D721Med (cell line): ENCODE measurements at regions not wholly inside any gene's neighbourhood (a gene's known extent, or its start where the extent isn't known, plus 50 kb on each side); places are given as distances from the start of the nearest gene placed in this dataset.
A peak's percentile ranks its signal among the peaks of the same experiment; 100 is the strongest.

Experiments used
- DNase-seq: peaks from one replicate; pipeline ENCODE4 v3.0.0; 2011; ENCODE audit warnings: low spot score; ENCODE audit not compliant: insufficient read length
- FAIRE-seq: peaks from 2 replicates; lab custom pipeline; 2011; peaks lifted over from hg19 to GRCh38; lab: Jason Lieb, UNC
- TF ChIP-seq, protein P1 (sequence below): IDR thresholded peaks from 2 replicates; pipeline ENCODE4 v1.5.1; 2012; ENCODE audit warnings: mild to moderate bottlenecking, control low read depth; ENCODE audit not compliant: insufficient read depth; ENCODE audit errors: missing control alignments

DNA sequence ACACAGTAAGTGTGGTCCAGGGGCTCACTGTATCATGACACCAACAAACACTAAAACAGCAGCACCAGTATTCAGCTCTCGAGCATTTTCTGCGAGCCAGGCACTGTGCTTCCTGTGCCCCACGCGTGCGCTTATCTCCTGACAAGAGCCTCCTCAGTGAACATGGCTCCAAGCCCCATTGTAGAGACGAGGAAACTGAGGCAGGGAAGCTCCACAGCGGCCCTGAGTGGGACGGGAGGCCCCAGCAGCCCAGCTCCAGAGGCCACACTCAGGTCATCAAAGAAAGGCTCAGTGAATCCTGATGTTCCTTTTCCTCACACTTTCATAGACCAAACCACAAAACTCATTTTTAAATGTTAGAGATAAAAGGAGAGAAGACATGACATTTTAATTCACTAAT is 113.1 kb downstream of the TPRA1 start:
- no peak for FAIRE-seq
- no peak for DNase-seq
- TF ChIP-seq, protein P1, sequence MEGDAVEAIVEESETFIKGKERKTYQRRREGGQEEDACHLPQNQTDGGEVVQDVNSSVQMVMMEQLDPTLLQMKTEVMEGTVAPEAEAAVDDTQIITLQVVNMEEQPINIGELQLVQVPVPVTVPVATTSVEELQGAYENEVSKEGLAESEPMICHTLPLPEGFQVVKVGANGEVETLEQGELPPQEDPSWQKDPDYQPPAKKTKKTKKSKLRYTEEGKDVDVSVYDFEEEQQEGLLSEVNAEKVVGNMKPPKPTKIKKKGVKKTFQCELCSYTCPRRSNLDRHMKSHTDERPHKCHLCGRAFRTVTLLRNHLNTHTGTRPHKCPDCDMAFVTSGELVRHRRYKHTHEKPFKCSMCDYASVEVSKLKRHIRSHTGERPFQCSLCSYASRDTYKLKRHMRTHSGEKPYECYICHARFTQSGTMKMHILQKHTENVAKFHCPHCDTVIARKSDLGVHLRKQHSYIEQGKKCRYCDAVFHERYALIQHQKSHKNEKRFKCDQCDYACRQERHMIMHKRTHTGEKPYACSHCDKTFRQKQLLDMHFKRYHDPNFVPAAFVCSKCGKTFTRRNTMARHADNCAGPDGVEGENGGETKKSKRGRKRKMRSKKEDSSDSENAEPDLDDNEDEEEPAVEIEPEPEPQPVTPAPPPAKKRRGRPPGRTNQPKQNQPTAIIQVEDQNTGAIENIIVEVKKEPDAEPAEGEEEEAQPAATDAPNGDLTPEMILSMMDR: no peak

DNA sequence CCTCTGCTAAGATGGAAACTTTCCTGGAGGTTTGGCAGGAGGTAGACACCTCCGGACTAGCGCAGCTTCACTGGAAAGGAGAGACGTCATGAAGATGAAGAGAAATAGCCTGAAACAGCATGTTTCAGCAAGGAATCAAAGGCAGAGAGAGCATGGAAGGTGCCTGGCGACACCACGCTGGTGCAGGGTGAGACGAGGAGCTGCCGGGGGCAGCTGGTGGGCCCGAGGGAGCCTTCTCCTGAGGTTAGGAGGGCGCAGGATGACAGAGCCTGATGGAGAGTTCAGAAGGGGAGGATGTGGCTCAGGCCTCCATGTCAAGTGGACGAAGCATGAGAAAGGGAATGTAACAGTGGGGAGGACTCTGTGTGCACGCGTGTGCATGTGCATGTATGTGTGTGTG is 113.6 kb downstream of the TPRA1 start:
- TF ChIP-seq, protein P1: no peak
- FAIRE-seq (no peak), DNase-seq (no peak)

DNA sequence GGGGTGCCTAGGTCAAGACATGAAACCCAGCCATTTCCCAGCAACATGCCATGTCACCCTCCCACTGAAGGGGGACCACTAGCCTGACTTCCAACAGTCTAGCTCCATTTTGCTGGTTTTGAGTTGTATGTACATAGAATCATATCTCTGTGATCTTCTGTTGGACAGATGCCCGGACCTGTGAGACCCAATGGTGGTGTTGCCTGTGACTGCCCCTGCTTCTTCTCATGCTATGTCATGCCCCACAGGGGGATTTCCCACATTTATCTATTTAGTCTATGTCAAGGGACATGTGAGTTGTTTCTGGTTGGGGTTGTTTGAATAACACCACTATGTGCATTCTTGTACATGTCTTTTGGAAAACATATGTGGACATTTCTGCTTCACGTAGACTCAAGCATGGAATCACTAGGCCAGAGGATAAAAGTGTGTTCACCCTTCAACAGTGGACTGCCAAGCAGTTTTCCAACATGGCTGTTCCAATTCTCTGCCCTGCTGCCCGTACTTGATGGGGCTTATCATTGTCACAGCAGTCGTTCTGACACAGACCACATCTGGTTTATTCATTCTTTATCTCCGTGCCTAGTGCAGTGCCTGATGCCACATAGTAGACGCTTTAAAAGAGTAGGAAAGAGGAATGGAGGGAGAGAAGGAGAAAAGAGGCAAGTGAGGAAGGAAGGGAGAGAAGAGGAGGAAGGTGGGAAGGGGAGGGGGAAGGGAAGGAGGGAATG is 114.4 kb downstream of the TPRA1 start:
- FAIRE-seq: no peak

DNA sequence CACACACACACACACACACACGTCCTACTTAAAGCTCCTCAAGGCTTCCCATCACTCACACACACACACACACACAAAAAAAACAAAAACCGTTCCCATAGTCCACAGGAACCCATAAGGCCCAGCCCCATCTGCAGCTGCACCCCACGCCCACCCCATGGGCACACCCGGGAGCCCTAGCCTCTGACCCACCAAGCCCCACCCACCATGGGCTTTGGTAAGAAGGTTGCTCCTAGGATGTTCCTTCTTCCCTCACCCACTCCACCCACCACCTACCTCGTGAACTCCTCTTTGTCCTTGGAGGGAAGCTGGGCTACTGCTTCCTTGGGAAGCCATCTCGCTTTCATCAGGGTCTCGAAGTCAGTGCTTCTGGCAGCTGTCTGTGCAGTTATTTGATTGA is 115.1 kb downstream of the TPRA1 start:
- no peak for DNase-seq
- TF ChIP-seq, protein P1: no peak
- no peak for FAIRE-seq

More for the DNA sequence above, 114.4 kb downstream of the TPRA1 start:
- TF ChIP-seq, protein P1: no peak
- DNase-seq: no peak

DNA sequence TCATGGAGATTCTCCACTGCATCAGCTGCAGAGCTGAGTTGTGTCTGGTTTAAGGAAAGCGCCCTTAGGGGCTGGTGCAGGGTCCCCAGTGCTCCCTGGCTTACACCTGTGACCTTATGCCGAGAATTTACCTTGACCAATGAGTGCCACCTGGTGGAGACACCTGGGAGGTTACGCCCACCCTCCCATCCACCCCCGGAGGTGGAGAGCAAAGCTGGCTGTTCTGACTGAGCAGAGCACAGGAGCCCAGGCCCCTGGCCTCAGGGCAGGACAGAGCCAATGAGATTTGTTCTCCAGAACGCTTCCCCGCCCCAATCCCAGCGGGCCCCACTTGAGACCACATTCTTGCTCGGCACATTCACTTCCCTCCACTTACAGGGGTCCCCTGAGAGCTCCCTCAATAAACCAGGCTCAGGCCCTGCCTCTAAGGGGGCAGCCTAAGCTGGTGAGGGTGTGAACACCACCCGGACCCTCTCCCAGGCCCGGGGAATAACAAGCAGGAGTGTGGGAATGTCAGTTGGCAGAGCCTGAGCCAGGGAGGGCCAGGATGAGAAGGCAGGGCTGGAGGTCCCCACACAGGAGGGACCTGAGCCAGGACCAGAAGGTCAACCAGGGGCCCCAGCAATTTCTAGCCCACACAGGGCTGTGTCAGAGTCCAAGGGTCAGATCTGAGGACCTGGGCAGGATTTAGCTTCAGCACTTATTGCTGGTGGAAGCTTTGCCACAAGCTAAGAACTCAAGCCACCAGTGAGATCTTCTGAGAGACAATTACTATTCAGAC is 117.1 kb downstream of the TPRA1 start:
- DNase-seq (peak; percentile 56), FAIRE-seq (no peak)
- TF ChIP-seq, protein P1: peak; percentile 23

DNA sequence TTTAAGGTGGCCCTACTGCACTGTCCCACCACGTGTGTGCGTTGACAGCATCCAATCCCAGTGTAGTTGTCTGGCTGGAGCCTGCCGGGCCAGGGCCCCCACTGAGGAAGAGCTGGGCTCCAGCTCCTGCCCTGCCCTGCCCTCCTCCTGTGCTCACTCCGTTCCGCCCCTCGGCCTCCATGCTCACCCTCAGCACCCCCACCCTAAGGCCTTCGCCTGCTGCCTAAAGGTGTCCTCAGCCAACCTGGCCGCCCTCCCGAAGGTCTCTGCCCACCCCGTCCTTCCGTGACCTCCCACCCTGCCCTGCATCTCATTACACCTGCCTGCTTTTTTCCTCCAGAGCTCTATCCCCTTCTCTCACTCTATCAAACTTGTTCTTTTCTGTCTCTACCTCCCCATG is 118.0 kb downstream of the TPRA1 start:
- TF ChIP-seq, protein P1: no peak
- FAIRE-seq (no peak), DNase-seq (no peak)

DNA sequence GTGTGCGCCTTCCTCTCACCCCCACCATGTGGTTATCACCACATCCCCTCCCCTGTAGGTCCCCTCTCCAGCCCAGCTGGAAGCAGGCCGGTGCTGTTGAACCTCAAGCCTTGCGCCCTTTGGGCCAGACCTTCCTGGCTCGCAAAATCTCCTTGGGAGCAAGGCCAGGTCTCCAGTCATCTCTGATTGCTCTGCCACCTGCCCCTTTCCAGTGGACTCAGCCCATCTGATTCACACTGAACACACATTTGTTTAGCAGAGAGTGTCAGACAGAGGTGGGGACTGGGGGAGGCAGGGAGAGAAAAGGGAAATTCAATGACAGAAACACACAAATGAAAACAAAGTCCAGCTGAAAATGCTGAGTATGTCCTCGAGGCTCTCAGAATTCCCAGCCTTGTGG is 119.4 kb downstream of the TPRA1 start:
- TF ChIP-seq, protein P1: no peak
- DNase-seq: no peak
- no peak for FAIRE-seq
